Right ventricle myocardium superior (tissue), 1 donor: ENCODE measurements at regions not wholly inside any gene's neighbourhood (a gene's known extent, or its start where the extent isn't known, plus 50 kb on each side); places are given as distances from the start of the nearest gene placed in this dataset.

Experiments
- ATAC-seq: fragments of 200-7000 bp; cut with Tn5 transposase; one replicate; pipeline ENCODE4 v1.9.1; 2020; ENCODE audit warnings: mild to moderate bottlenecking; ENCODE audit not compliant: poor library complexity
- DNase-seq: peaks from one replicate; pipeline ENCODE4 v3.0.0-alpha.2; 2020
- intact Hi-C: fragments of 100-400 bp; cut with DNase I; formaldehyde crosslinking; loops from one replicate; pipeline ENCODE4 v1.11.2; 2022
- donor health status: DM: no; HTN: yes; CAD: no; lungs with severe emphysema.

DNA sequence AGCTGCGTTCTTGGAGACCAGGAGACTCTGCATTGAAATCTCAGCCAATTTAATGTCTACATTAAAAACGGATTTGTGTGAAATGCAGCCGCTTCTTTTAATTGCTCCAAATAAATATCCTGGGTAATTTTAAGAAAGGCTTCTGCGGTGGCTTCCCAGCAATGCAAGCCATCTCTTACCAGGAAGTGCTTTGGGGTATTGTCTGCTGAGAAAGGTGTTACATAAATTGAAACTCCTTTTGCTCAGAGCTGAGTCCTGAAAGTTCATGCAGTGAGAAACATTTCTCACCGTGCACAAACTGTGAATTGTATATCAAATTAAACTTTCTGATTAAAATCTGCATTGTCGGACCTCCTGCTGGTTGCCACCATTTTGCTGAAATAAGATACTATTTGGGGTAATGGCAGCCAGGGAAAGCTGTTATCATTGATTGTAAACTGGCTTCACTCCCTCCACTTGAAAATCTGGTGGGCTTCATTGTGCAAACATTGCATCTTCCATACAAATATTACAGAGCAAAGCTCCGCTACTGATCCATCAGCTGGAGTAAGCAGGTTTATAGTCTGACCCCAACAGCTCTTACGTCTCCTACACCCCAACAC lies 59.5 kb downstream of the ZIC5 start:
- intact Hi-C loops: no loop called here
- DNase-seq (no peak), ATAC-seq (no peak)

- DNase-seq: no peak
- intact Hi-C loops: no loop called here
These were observed 60.2 kb downstream of the ZIC5 start for GRCh38 chr13:99911069-99911964.

GRCh38 chr13:99909836-99910619 lies 61.5 kb downstream of the ZIC5 start:
- ATAC-seq: peak; percentile 49
- DNase-seq: peak; percentile 51

More at GRCh38 chr13:99911069-99911964, 60.2 kb downstream of the ZIC5 start:
- ATAC-seq: no peak

DNA sequence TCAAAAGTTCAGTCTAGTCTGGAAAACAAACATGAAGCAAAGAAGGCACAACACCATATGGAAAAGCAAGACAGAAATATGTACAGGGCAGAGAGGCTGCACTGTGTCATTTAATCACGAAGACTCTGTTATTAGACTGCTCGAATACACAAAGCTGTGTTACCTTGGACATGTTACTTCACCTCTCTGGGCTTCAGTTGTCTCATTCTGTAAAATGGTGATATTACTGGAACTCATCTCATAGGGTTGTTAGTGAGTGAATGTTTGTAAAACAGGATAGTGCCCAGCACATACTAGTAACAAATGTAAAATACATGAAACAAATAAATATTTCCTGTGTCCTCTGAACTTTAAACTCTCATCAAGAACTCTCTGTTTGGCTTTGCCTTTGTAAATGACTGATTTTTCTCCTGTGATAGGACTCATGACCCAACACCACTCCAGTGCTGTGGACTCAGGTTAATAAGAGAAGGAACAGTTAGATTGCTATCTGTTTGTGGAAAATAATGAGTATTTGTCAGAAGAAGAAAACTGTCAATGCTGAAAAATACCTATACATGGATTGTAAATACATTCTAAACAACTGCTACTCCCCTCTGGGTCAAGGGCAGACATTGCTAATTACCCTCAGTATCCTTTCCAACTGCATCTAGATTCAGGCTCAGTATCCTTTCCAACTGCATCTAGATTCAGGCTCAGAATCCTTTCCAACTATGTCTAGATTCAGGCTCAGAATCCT lies 62.3 kb downstream of the ZIC5 start:
- ATAC-seq (no peak), DNase-seq (no peak)
- intact Hi-C loops: no loop called here

More at GRCh38 chr13:99909836-99910619, 61.5 kb downstream of the ZIC5 start:
- intact Hi-C loops: no loop called here

GRCh38 chr13:99908140-99908803 lies 63.3 kb downstream of the ZIC5 start:
- intact Hi-C loops: no loop called here
- DNase-seq: no peak

DNA sequence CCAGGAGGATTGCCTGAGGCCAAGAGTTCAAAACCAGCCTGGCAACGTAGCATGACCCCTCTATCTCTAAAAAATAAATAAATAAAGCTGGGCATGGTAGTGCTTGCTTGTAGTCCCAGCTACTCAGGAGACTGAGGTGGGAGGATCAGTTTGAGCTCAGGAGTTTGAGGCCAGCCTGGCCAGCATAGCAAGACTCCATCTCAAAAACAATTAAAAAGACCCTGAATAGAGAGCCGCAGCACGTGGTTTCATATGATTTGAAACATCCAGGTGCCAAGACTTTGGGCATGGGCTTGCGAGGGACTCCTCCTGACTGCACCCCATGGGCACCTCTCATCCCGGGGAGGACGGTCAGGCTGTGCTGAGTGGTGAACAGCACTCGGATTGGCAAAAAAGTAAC lies 63.9 kb downstream of the ZIC5 start:
- no peak for ATAC-seq
- DNase-seq: no peak
- intact Hi-C loops: no loop called here

More at GRCh38 chr13:99908140-99908803, 63.3 kb downstream of the ZIC5 start:
- ATAC-seq: no peak

DNA sequence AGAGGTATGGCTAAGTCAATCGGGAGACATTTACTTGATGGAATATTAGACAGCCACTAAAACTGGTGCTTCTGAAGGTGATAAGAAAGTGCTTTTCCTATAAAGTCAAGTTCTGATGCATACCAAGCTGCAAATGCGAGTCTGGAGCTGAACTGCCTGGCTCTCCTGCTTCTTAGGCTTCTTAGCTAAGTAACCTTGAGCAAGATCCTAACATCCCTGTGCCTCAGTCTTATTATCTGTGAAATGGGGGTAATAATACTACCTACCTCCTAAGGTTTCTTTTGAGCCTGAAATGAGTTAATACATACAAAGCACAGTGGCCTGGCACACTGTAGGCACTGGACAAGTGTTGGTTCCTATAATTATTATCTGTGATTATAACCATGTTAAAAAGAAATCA lies 64.5 kb downstream of the ZIC5 start:
- DNase-seq (no peak), ATAC-seq (no peak)
- intact Hi-C loops: no loop called here

- no peak for DNase-seq
- intact Hi-C loops: no loop called here
- ATAC-seq: no peak
These were observed 65.8 kb downstream of the ZIC5 start for GRCh38 chr13:99905814-99906213.

- ATAC-seq (no peak), DNase-seq (no peak)
- intact Hi-C loops: no loop called here
These were observed 66.3 kb downstream of the ZIC5 start for GRCh38 chr13:99905224-99905623.

GRCh38 chr13:99903140-99903539 lies 68.4 kb downstream of the ZIC5 start:
- DNase-seq: no peak
- ATAC-seq: no peak

GRCh38 chr13:99902657-99903056 lies 68.9 kb downstream of the ZIC5 start:
- intact Hi-C loops: no loop called here
- ATAC-seq (no peak), DNase-seq (no peak)

More at GRCh38 chr13:99903140-99903539, 68.4 kb downstream of the ZIC5 start:
- intact Hi-C loops: no loop called here

GRCh38 chr13:99900960-99901359 lies 70.6 kb downstream of the ZIC5 start:
- intact Hi-C loops: no loop called here

GRCh38 chr13:99898421-99898820 lies 73.1 kb downstream of the ZIC5 start:
- no peak for ATAC-seq
- intact Hi-C loops: no loop called here
- no peak for DNase-seq

More at GRCh38 chr13:99900960-99901359, 70.6 kb downstream of the ZIC5 start:
- no peak for DNase-seq
- ATAC-seq: no peak

DNA sequence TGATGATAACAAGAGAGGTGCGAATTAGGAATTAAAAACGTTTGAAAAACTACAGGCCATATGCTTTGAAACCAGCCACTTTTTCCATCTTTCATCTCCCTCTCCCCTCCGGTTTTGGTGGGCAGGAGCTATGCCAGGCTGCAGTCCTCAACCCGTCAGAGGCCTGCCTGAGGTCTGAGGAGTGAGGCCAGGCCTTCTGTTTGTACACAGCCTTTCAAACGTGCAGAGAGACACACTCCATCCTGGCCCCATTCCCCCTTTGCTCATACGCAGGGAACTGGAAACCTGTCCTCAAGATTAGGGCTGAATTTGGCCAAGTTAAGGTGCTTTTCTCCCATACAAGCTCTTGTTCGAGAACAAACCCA lies 74.5 kb downstream of the ZIC5 start:
- no peak for ATAC-seq
- intact Hi-C loops: no loop called here
- no peak for DNase-seq

DNA sequence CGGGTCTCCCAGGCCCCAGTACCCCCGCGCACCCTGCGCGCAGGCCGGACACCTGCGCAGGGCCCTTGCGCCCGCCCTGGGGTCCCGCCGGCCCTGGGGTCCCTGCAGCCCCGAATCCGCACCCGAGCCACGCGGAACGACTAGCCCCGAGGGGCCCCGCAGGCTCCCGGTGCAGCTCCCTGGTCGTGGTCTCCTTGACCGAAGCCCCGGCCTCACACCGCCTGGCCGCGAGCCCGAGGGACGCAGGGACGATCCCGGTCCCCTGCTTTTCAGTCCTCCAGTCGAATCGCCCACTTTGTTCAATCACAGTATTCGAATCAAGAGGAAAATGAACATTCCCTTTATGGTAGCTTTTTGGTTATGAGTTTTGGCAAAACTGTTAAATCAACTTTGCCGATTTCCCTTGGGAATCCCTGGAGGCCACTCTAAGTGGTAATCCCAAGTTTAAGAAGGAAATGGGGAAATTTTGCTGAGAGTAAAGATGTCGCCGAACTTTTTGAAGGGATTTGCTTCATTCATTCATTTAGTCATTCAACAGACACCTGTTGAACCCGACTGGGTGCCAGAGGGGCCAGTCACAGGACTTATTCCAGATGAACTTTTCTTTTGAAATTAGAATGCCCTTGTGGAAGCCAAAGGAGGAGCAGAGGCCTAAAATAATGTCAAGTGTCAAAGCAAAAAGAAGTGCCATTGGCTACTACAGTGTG lies 75.0 kb downstream of the ZIC5 start:
- ATAC-seq: no peak
- DNase-seq: no peak
- intact Hi-C loops: no loop called here

DNA sequence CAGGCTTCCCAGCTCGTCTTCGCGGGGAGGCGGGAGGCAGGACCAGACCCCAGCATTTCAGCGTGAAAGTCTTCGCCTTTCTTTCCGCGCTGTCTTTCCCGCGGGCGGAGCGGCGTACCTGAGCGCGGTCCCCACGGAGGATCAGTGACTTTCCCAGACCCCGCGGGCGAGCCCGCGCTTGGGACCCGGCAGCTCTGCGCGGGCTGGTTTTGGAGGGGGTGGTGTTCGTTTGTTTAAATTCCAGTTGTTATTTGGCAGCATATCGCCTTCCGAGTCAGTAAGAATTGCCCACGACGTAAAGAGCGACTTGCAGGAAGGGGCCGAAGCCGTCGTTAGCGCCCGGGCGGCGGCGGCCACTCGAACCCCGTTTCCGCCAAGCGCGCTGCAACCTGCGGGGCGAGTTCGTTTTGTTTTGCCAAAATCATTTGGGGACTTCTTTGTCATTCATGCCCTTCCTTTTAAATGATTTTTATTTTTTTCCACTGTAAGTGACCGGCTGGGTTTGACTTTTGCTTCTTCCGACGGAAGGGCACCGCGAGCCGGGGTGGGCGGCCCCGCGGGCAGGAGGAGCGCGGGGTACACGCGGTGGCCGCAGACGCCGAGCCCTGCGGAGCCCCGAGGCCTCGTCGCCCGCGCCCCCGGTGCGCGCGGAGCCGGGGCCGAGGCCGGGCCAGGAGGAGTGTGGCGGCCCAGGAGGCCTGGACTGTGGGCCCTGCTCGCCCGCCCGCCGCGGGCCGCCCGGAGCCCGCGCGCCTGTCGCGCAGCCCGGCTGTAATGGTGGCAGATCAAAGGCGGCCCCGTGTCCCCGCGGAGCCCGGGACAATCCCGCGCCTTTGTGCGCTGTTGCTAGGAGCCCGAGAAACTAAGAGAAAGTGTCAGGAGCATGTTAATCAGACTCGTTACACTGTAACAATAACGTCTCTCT lies 75.9 kb downstream of the ZIC5 start:
- intact Hi-C loops: no loop called here
- DNase-seq (no peak), ATAC-seq (no peak)
